NCI-H526 (cell line): ENCODE measurements at regions not wholly inside any gene's neighbourhood (a gene's known extent, or its start where the extent isn't known, plus 50 kb on each side); places are given as distances from the start of the nearest gene placed in this dataset.

ENCODE experiments used
- DNase-seq, 2 experiments: peaks; one replicate each; lab custom pipeline; 2025; lab: John Stamatoyannopoulos, UW

GRCh38 chr17:79396696-79397095 lies 214.2 kb downstream of the RBFOX3 start:
- DNase-seq = peak in 1 of 2 experiments; percentile 27

GRCh38 chr17:79395545-79395944 lies 215.3 kb downstream of the RBFOX3 start:
- DNase-seq = no peak

GRCh38 chr17:79395066-79395465 lies 215.8 kb downstream of the RBFOX3 start:
- no peak for DNase-seq

- peak; percentile 57 to 86 for DNase-seq
These were observed 217.3 kb downstream of the RBFOX3 start for GRCh38 chr17:79393358-79394052.

- no peak for DNase-seq
These were observed 218.3 kb downstream of the RBFOX3 start for GRCh38 chr17:79392598-79392997.

GRCh38 chr17:79391376-79392233 lies 219.2 kb downstream of the RBFOX3 start:
- peak; percentile 51 to 86 for DNase-seq

GRCh38 chr17:79389896-79390295 lies 221.0 kb downstream of the RBFOX3 start:
- DNase-seq = no peak

- peak; percentile 11 to 81 for DNase-seq
These were observed 222.1 kb downstream of the RBFOX3 start for GRCh38 chr17:79388556-79389295.

GRCh38 chr17:79387783-79388182 lies 223.1 kb downstream of the RBFOX3 start:
- DNase-seq = no peak

GRCh38 chr17:79385962-79386563 lies 224.8 kb downstream of the RBFOX3 start:
- DNase-seq = no peak

- no peak for DNase-seq
These were observed 228.5 kb downstream of the RBFOX3 start for GRCh38 chr17:79382313-79382712.

- DNase-seq = no peak
These were observed 231.0 kb downstream of the RBFOX3 start for GRCh38 chr17:79379700-79380445.

GRCh38 chr17:79377230-79377786 lies 233.5 kb downstream of the RBFOX3 start:
- DNase-seq = no peak

- no peak for DNase-seq
These were observed 236.0 kb downstream of the RBFOX3 start for GRCh38 chr17:79374807-79375206.

- DNase-seq = no peak
These were observed 236.7 kb downstream of the RBFOX3 start for GRCh38 chr17:79374087-79374689.

- no peak for DNase-seq
These were observed 238.2 kb downstream of the RBFOX3 start for GRCh38 chr17:79372470-79373238.

GRCh38 chr17:79371984-79372383 lies 238.9 kb downstream of the RBFOX3 start:
- DNase-seq = no peak

- no peak for DNase-seq
These were observed 240.3 kb downstream of the RBFOX3 start for GRCh38 chr17:79370594-79370993.

GRCh38 chr17:79370126-79370525 lies 240.7 kb downstream of the RBFOX3 start:
- no peak for DNase-seq

- DNase-seq = no peak
These were observed 241.3 kb downstream of the RBFOX3 start for GRCh38 chr17:79369532-79369931.
